IPS-15b (cell line): ENCODE measurements at regions not wholly inside any gene's neighbourhood (a gene's known extent, or its start where the extent isn't known, plus 50 kb on each side); places are given as distances from the start of the nearest gene placed in this dataset.
"Not testable (repeated sequence)": the region's sequence is repeated elsewhere in the genome, so short reads cannot be mapped to it uniquely, and the experiment has no call there.

Experiments
- H3K27me3 ChIP-seq: one replicate; pipeline ENCODE4 v1.6.1; 2013; ENCODE audit warnings: low read length; ENCODE audit not compliant: control insufficient read depth, insufficient read depth
- H3K36me3 ChIP-seq: one replicate; pipeline ENCODE4 v1.6.1; 2013; ENCODE audit warnings: low read length; ENCODE audit not compliant: control insufficient read depth, insufficient read depth
- H3K4me1 ChIP-seq: one replicate; pipeline ENCODE4 v1.6.1; 2013; ENCODE audit warnings: mild to moderate bottlenecking, low read length; ENCODE audit not compliant: control insufficient read depth, insufficient read depth
- H3K4me3 ChIP-seq: one replicate; pipeline ENCODE4 v1.5.1; 2013; ENCODE audit warnings: low read depth, low read length
- H3K9ac ChIP-seq: one replicate; pipeline ENCODE4 v1.6.1; 2013; ENCODE audit warnings: low read depth, mild to moderate bottlenecking, low read length
- H3K9me3 ChIP-seq: one replicate; pipeline ENCODE4 v1.6.1; 2013; ENCODE audit warnings: mild to moderate bottlenecking, low read length; ENCODE audit not compliant: control insufficient read depth, insufficient read depth

DNA sequence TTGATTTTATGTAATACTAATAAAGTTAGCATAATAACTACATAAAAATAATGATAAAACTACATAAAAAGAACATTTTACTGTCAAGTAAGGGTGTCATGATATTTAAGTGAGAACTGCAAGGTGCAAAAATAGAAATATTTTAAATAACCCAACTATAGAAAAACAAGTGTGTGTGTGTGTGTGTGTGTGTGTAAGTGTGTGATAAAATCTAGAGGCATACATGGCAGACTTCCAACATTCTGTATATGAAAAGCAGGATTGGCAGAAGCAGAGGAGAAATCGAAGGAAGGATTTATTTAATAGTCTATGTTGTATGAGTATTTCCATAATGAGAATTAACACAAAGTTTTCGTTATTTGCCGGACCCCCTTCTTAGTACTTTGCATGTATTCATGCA, 334.1 kb downstream of the KCNJ2 start:
- Histone ChIP-seq H3K4me1 (peaks cover 3% of the 10 kb centered on the region), H3K9me3 (no peaks in the 10 kb centered on the region), H3K4me3 (no peak overlapping the region), H3K27me3 (no peaks in the 10 kb centered on the region), H3K36me3 (no peaks in the 10 kb centered on the region), H3K9ac (no peak overlapping the region)

DNA sequence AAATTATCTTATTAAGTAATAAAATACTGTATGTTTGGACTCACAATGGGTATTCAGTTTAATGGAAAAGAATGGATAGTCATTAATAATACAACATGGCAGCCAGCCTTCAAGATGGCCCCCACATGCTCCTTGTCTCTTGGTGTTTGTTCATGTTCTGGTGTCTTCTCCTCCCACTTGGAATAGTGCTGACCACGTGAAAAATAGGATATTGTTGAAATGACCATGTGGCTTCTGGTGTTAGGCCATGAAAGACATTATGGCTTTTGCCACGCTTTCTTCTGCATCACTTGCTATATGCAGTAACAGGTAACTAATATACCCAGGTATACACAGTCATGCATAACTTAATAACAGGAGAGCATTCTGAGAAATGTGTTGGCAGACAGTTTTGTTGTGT, 341.0 kb downstream of the KCNJ2 start:
- no peaks in the 10 kb centered on the region for H3K36me3 ChIP-seq
- no peaks in the 10 kb centered on the region for H3K4me1 ChIP-seq

DNA sequence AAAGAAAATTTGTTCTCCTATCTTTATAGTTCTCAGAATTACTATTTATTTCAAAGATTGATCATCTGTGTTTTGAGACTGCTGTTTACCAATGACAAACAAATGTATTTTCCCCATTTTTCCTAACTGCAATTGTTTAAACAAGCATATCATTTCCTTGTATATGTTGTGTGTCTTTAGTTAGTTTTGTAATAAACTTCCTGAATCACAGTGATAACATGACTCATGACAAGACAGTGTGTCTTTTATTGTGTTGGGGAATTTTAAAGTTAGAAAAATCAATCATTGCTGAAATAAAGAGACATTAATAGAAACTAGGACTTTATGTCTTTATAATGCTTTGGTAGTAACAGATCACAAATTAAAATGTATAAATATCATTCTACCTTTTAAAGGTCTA, 348.5 kb downstream of the KCNJ2 start:
- Histone ChIP-seq H3K9ac (no peak overlapping the region), H3K4me1 (no peaks in the 10 kb centered on the region), H3K4me3 (no peak overlapping the region), H3K9me3 (no peaks in the 10 kb centered on the region), H3K36me3 (no peaks in the 10 kb centered on the region), H3K27me3 (no peaks in the 10 kb centered on the region)

More for the DNA sequence above, 341.0 kb downstream of the KCNJ2 start:
- Histone ChIP-seq H3K9ac (no peak overlapping the region), H3K9me3 (no peaks in the 10 kb centered on the region), H3K27me3 (no peaks in the 10 kb centered on the region), H3K4me3 (no peak overlapping the region)

DNA sequence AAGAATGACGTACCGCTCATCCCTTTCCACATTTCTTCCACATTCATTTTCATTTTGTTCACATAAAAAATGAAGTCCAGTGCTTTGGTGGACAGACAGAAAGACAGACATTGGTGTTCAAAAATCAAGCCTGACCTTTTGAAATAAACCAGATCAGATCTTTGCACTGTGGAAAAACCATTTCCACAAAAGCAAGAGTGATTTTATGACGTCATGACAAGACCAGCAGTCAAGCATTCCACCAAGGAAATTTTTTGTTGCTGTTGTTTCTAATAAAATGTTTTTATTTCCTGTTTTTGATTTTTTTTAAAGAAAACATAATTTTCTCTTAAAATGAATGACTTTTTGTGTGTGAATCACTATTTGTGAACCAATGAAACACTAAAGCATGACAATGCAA, 350.0 kb downstream of the KCNJ2 start:
- no peak overlapping the region for H3K9ac ChIP-seq
- no peaks in the 10 kb centered on the region for H3K9me3 ChIP-seq
- no peaks in the 10 kb centered on the region for H3K27me3 ChIP-seq
- no peaks in the 10 kb centered on the region for H3K4me1 ChIP-seq
- H3K36me3 ChIP-seq: no peaks in the 10 kb centered on the region
- no peak overlapping the region for H3K4me3 ChIP-seq

DNA sequence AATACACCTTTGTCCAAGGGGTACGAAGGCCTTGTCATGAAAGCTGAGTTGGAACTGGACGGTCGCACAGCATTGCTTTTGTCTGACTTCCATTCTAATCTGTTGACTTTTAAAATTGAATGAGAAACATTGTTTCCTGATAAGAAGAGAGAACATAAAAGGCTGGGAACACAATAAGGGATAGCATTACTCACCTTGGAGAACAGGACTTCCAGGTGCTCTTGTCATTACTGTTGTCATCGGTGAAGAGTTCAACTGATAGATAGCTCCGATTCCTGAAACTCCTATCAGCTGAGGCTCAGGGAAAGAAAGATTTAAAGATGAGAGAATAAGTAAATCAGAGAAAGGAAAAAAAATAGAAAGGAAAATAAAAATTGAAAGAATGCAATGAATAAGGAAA, 351.1 kb downstream of the KCNJ2 start:
- Histone ChIP-seq H3K27me3 (no peaks in the 10 kb centered on the region), H3K4me3 (no peak overlapping the region), H3K36me3 (no peaks in the 10 kb centered on the region), H3K9ac (no peak overlapping the region), H3K4me1 (no peaks in the 10 kb centered on the region), H3K9me3 (no peaks in the 10 kb centered on the region)

DNA sequence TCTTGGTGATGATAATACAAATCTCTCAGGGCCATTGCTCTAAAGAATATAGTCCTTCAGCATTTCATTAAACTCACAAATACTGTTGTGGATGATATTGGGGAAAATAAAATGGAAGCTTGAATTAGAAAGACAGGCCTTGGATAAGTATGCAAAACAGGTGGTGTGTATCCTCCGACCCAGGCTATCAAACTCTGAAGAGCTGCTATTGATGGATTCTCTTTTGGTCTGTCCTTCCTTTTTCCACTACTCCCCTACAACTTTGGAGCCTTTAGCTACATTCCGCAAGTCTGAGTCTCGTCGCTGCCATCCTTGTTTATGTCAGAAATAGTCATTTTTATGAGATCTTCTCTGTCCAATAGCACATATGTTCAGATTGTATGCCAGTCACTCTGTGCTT, 351.6 kb downstream of the KCNJ2 start:
- Histone ChIP-seq H3K4me1 (no peaks in the 10 kb centered on the region), H3K4me3 (no peak overlapping the region), H3K9me3 (no peaks in the 10 kb centered on the region), H3K27me3 (no peaks in the 10 kb centered on the region), H3K36me3 (no peaks in the 10 kb centered on the region), H3K9ac (no peak overlapping the region)

DNA sequence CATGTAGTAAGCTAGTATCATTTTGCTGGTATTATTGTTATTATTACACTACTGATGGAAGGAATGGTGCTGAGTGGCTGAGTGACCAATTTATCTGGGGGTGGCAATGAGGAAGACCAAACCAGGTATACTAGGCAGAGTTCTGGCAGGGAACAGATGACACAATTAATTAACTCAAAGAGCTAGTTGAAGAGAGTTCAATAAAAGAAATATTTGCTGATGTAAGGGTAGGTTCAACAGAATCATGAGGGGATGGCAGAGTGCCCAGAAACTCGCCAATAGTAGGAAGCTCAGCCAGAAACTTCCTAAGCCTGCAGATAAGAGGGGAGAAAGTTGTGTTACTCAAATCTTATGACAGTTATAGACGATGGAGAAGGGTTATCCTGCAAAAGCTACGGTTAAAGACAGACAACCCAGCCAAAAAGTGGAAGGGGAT, 352.5 kb downstream of the KCNJ2 start:
- no peaks in the 10 kb centered on the region for H3K4me1 ChIP-seq
- H3K9me3 ChIP-seq: no peaks in the 10 kb centered on the region
- H3K4me3 ChIP-seq: no peak overlapping the region
- H3K27me3 ChIP-seq: no peaks in the 10 kb centered on the region
- H3K9ac ChIP-seq: no peak overlapping the region
- H3K36me3 ChIP-seq: no peaks in the 10 kb centered on the region

DNA sequence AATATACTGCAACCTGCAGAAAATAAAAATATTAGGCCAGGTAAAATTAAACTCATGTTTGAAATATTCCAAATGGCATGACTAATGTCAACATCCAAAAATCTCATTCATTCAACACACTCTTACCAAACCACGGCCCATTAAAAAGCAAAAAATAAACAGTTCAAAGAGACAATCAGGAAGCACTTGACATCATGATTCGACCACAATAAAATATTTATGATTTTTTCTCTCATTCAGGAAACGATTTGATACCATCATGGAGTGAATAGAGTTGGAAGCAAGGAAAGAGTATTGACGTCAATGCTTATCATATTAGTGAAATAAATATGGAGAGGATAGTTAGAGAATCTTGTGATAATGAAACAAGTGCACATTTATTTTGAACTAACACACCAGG, 354.1 kb downstream of the KCNJ2 start:
- Histone ChIP-seq H3K9ac (no peak overlapping the region), H3K27me3 (no peaks in the 10 kb centered on the region), H3K9me3 (no peaks in the 10 kb centered on the region), H3K4me1 (no peaks in the 10 kb centered on the region), H3K4me3 (no peak overlapping the region), H3K36me3 (no peaks in the 10 kb centered on the region)

DNA sequence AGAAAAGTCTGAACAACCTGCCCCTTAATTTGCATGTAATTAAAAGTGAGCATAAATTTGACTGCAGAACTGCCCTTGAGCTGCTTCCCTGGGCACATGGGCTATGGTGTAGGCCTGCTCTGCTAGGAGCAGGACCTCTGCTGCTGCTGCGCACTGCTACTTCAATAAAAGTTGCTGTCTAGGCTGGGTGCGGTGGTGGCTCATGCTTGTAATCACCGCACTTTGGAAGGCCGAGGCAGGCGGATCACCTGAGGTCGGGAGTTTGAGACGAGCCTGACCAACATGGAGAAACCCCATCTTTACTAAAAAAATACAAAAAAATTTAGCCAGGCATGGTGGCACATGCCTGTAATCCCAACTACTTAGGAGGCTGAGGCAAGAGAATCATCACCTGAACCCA, 355.7 kb downstream of the KCNJ2 start:
- not testable (repeated sequence) for H3K27me3 ChIP-seq, H3K9ac ChIP-seq, H3K9me3 ChIP-seq

DNA sequence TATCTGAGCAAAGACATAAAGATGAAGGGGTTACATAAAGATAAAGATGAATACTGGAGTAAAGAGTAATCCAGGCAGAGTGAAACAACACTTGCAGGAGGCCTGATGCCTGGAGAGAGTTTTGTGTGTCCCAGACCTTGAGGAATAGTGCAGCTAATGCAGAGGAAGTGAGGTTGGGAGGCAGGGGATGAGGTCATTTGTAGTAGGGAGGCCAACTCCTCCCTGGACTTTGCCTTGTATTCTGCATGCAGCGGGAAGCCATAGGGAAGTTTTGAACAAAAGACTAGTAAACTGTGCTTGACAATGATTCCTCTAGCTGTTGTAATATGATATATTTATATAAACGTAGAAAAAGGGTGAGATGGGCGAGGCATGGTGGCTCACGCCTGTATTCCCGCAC, 356.6 kb downstream of the KCNJ2 start:
- no peaks in the 10 kb centered on the region for H3K9me3 ChIP-seq
- no peaks in the 10 kb centered on the region for H3K27me3 ChIP-seq
- no peaks in the 10 kb centered on the region for H3K4me1 ChIP-seq
- H3K9ac ChIP-seq: no peak overlapping the region
- H3K36me3 ChIP-seq: no peaks in the 10 kb centered on the region
- no peak overlapping the region for H3K4me3 ChIP-seq

More for the DNA sequence above, 355.7 kb downstream of the KCNJ2 start:
- not testable (repeated sequence) for H3K36me3 ChIP-seq, H3K4me1 ChIP-seq, H3K4me3 ChIP-seq

DNA sequence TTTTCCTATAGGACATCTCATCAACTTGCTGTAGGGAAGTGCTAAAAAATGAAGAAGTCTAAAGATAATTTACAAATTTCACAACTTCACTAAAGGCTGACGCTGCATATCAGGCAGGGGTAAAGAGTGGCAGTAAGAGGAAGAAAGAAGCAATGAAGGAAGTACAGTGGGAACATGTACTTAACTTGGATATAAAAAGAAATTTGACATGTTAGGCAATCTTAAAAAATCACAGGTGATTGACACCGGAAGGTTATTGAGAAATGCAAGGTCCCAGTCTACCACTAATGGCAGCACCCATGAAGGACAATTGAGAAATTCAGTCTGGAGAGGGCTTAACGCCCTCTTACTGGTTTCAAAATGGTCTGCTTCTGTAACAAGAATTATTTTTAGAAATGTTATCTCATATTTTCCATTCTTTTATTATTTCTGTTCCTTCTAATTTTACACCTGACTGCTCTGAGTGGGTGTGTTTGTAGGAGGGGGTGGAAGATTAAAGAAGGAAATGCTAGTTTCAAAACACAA, 358.1 kb downstream of the KCNJ2 start:
- Histone ChIP-seq H3K9ac (no peak overlapping the region), H3K4me3 (no peak overlapping the region), H3K36me3 (no peaks in the 10 kb centered on the region), H3K9me3 (no peaks in the 10 kb centered on the region), H3K27me3 (no peaks in the 10 kb centered on the region), H3K4me1 (no peaks in the 10 kb centered on the region)

DNA sequence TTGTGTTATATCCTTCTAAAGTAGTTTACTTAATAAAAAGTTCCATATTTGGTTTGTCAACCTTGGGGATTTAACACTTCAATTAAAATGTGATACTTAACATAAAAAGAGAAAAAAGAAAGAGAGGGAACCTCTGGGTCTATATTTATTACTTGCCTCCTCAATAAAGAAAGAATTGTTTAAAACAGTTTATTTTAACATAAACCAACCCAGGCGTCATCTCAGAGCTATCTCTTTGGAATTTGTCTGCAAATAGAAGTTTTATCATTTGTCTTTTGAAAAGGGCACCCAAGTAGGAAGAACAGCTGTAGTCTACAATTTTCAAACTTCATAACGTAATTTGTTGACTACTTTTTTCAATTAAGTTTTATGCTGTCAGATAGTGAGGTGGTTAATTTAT, 364.1 kb downstream of the KCNJ2 start:
- no peak overlapping the region for H3K9ac ChIP-seq
- no peaks in the 10 kb centered on the region for H3K4me1 ChIP-seq
- no peaks in the 10 kb centered on the region for H3K27me3 ChIP-seq
- H3K36me3 ChIP-seq: no peaks in the 10 kb centered on the region
- no peak overlapping the region for H3K4me3 ChIP-seq
- no peaks in the 10 kb centered on the region for H3K9me3 ChIP-seq

DNA sequence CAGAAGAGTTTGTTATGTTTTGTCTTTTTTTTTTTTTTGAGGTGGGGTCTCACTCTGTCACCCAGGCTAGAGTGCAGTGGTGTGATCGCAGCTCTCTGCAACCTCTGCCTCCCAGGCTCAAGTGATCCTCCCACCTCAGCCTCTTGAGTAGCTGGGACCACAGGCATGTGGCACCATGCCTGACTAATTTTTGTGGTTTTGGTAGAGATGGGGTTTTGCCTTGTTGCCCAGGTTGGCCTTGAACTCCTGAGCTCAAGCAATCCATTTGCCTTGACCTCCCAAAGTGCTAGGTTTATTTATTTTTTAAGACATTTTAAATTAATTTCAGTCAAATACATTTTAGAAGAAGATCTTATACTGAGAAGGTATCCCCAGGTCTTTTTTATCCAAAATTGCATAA, 366.7 kb downstream of the KCNJ2 start:
- Histone ChIP-seq H3K36me3 (no peaks in the 10 kb centered on the region), H3K9ac (no peak overlapping the region), H3K27me3 (no peaks in the 10 kb centered on the region), H3K9me3 (no peaks in the 10 kb centered on the region), H3K4me3 (no peak overlapping the region), H3K4me1 (peaks cover 3% of the 10 kb centered on the region)
